HL-60 (cell line): ENCODE measurements at regions not wholly inside any gene's neighbourhood (a gene's known extent, or its start where the extent isn't known, plus 50 kb on each side); places are given as distances from the start of the nearest gene placed in this dataset.

Experiments used
- DNase-seq, 2 experiments: peaks; one replicate each; pipeline ENCODE4 v3.0.0-alpha.2; 2010 to 2020; ENCODE audit warnings: low read depth in 1 of 2, low spot score in 1 of 2
- H3K27ac ChIP-seq: fragments of 250-450 bp; sonication (Bioruptor Pico); replicated peaks from 2 replicates; pipeline ENCODE4 v1.5.1; 2020; ENCODE audit warnings: mild to moderate bottlenecking, moderate library complexity
- H3K27me3 ChIP-seq: fragments of 250-450 bp; sonication (Bioruptor Pico); 2 replicates; pipeline ENCODE4 v1.5.1; 2021; ENCODE audit warnings: mild to moderate bottlenecking, moderate library complexity; ENCODE audit not compliant: insufficient read depth, poor library complexity, severe bottlenecking
- H3K4me3 ChIP-seq: replicated peaks from 2 replicates; pipeline ENCODE4 v1.5.1; 2011; ENCODE audit warnings: mild to moderate bottlenecking, control low read depth, low read length; ENCODE audit not compliant: insufficient read depth
- CTCF ChIP-seq: IDR thresholded peaks from one replicate; pipeline ENCODE4 v1.5.1; 2011; ENCODE audit warnings: low read length, control low read depth, inconsistent platforms; ENCODE audit not compliant: insufficient read depth
- GABPA ChIP-seq: IDR thresholded peaks from 2 replicates; pipeline ENCODE4 v1.6.1; 2012; ENCODE audit warnings: low read depth
- POLR2AphosphoS5 ChIP-seq: IDR thresholded peaks from 2 replicates; pipeline ENCODE4 v1.6.1; 2012; ENCODE audit warnings: low read depth
- REST ChIP-seq: IDR thresholded peaks from 2 replicates; pipeline ENCODE4 v1.6.1; 2012; ENCODE audit warnings: low read depth; ENCODE audit not compliant: insufficient replicate concordance
- SPI1 ChIP-seq: IDR thresholded peaks from 2 replicates; pipeline ENCODE4 v1.6.1; 2012; ENCODE audit warnings: low read depth, mild to moderate bottlenecking, borderline replicate concordance

GRCh38 chr3:72327008-72327407 is 521.2 kb downstream of the SHQ1 start:
- DNase-seq = no peak
- TF ChIP-seq GABPA (no peak), POLR2AphosphoS5 (no peak), SPI1 (no peak), REST (no peak), CTCF (no peak)
- H3K27me3 ChIP-seq = no peaks in the 10 kb centered on the region
- H3K27ac ChIP-seq = no peak overlapping the region
- H3K4me3 ChIP-seq = no peak overlapping the region

- no peaks in the 10 kb centered on the region for H3K27me3 ChIP-seq
- no peak overlapping the region for H3K27ac ChIP-seq
- DNase-seq = no peak
- H3K4me3 ChIP-seq = no peak overlapping the region
- TF ChIP-seq REST (no peak), SPI1 (no peak), GABPA (no peak), CTCF (no peak), POLR2AphosphoS5 (no peak)
Observed at GRCh38 chr3:72324253-72324811, 523.9 kb downstream of the SHQ1 start.

- Histone ChIP-seq H3K27me3 (no peaks in the 10 kb centered on the region), H3K4me3 (no peak overlapping the region), H3K27ac (no peak overlapping the region)
- TF ChIP-seq REST (no peak), GABPA (no peak), SPI1 (no peak), POLR2AphosphoS5 (no peak), CTCF (no peak)
- no peak for DNase-seq
Observed at GRCh38 chr3:72323773-72324172, 524.5 kb downstream of the SHQ1 start.
